HuH-7.5 (cell line): ENCODE measurements at regions not wholly inside any gene's neighbourhood (a gene's known extent, or its start where the extent isn't known, plus 50 kb on each side); places are given as distances from the start of the nearest gene placed in this dataset.

Experiments
- DNase-seq: peaks from one replicate; pipeline ENCODE4 v3.0.0; 2011; ENCODE audit warnings: low spot score

DNA sequence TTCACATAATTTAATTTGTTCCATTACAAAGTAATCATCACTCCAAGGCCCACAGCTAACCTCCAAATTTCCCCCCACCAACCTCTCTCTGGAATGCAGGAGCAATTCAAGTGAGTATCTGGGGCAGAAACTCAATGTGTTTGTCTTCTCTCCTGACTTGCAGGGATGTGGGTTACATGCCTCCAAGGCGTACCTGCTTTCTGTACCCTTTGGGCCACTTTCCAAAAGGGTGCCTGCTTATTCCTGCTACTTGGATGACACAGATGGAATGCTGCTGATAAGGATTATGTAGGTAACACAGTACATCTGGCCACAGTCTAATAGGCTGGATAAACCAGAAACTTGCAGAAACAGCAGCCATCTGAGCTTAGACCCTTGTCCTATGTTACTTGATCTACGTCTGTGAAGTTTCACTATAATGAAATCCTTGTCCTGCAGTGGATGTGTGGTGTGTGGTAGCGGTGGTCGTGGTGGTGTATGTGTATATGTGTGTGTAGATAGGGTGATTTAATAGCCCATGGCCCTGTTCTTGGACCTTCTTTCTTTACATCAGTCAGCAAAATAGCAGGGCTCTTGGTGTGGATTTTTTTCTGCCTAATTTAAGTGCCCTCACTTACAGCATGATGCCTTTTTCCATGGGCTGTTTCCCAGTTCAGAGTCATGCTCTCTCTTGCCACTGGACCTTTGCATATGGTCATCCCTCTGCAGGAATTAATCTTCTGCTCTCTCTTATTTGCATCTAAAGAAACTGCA, 175.9 kb downstream of the ZDHHC21 start:
- no peak for DNase-seq

DNA sequence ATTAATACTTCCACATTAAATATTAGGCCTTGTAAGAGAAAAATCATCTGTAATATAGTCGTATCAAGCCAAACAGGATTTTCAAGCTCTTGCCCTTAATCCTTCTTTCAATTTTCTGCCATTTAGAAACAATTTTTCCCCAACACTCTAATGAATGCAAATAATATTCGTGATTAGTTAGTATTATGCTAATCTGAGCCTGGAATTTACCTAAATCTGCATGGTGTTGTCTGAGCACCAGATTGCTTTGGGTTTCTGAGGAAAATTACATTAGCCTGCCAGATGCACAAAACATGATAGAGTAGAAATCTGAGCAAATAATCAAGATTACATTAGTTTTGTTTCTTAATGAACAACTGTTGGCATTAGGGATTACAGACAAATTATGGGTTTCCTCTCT, 176.6 kb downstream of the ZDHHC21 start:
- DNase-seq = no peak

DNA sequence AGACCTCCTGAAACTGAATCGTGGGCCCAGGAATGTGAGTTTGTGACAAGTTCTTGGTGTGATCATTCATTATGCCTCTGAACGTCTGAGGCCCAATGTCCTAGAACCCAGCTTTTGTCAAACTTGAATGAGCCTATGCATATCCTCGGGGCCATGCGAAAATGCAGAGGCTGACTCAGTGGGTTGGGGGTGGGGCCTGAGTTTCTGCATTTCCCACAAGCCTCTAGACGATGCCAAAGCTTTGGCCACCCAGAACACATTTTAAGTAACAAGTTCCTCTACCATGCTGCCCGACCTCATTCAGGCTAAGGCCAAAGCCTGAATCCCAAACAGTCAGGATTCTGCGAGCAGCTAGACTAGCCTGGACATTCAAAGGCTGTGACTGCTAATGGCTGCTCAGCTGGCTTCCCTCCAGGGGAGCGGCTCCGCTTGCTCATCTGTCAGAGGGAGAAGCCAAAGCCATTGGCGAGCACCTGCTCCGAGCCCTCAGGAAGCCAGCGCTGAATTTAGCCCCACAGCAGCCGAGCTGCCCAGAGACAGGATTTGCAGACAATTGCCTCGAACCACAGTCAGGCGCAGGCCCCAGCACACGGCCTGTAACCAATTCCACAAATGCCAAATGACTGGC, 177.5 kb downstream of the ZDHHC21 start:
- DNase-seq = no peak

DNA sequence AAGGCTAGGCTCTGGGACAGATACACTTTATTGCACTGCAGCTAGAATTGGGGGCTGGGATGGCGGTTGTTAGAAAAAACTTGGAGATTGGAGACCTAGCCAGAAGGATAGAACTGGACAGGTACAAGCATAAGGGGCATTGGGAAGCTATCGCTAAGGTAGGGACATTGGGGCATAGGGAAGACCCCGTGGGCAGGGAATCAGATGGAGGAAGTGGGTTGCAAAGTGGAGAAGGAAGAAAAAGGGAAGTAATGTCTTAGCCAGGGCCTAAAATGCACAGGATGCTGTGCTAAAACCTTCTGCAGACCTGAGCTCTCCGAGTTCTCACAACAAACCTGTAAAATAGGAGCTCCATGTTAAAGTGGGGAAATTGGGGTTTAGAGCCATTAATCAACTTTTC, 178.2 kb downstream of the ZDHHC21 start:
- DNase-seq = no peak

DNA sequence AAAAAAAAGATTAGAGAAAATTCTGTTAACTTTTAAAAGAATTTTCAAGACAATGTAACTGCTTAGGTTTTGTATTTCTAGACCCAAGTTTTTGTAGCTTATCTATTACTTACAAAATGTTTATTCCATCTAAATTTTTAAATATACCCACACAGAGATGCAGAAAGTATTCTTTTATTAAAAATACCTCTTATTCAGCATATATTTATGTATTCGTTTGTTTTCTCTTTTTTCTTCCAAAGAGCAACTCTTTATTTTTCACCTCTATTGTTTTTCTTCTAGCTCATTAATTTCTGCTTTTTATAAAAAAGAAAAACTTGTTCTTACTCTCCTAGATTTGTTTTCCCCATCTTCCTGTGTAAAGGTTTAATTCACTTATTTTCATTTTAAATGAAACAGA, 180.3 kb downstream of the ZDHHC21 start:
- no peak for DNase-seq

DNA sequence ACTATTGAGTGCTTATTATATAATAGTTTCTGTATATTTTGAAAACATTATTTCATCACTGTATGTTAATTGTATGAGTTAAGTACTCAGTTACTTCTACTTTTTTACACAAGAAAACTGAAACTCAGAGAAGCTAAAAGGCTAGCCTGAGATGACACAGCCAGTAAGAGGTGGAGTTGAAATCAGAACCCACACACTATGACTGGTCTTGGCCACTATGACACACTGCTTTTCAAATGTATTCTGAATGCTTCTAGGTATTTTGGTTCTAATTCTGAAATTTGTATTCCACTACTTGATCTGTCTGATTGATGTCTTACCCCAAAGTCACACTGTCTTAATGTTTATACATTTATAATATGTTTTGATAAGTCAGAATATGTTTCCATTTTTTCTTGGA, 181.8 kb downstream of the ZDHHC21 start:
- no peak for DNase-seq

DNA sequence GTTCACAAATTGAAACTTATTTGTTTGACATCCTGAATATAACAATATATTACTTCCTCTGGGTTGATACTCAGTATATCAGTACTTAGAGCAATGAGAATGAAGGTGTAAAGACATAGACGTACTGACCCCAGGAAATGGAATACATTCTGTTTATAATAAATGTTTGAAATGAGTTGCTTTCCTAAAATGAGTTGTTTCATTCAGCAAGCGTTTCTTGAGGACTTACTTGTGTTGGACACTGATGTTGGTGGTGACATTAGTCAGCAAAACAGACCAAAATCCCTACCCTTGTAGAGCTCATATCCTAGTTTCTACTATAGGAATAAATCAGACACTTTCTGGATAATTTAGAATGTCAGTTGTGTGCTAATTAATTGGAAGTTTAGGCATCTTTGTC, 184.3 kb downstream of the ZDHHC21 start:
- no peak for DNase-seq

DNA sequence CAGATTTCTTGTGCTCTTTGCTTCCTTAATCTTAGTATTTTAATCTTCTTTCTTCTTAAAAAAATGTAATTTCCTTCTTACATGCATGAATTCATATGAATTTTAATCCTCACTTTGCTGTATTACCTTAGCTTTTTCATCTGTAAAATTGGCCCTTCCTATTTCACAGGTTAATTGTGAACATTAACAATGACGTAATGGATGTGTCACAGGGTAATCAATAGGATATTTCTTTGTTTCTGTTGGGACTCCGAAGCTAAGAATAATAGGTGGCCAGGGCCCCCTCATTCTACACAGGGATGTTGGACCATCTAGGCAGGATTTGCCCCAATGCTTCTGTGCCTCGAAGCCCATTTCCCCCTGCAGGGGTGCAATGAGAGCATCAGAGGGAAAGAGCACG, 187.4 kb upstream of the NFIB start:
- DNase-seq = no peak

DNA sequence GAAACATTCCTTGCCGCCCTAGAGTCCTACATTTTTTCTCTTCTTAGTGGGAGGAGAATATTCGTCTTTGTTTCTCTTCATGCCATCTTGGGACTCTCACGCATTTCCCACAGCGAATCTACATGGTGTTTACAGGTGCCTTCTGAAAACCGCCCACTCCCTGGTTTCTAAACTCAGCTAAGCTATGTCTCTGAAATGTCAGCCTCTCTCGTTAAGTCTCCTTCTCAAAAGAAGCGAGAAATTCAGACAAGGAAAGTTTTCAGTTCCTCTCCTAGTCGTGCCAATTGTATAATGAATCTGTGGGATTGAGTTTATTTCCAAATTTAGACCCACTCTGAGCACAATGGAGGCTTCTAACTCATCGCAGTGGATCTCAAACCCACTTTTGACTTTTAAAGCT, 186.8 kb upstream of the NFIB start:
- no peak for DNase-seq

DNA sequence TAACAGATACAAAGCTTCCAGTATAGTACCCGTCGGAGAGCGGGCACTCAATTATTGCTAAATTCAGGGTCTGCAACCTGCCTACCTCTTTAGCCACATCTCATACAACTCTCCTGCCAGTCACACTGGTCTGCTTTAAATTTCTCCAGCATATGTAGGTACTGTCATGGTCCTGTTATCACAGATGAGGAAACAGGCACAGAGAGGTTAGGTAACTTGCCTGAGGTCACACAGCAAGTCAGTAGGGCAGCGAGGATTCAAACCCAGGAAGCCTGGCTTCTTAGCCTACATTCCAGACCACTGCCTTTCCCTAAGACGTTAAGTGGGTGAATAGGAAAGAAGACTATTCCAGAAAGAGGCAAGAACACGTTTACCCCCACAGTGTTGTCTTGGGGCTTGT, 186.0 kb upstream of the NFIB start:
- no peak for DNase-seq

DNA sequence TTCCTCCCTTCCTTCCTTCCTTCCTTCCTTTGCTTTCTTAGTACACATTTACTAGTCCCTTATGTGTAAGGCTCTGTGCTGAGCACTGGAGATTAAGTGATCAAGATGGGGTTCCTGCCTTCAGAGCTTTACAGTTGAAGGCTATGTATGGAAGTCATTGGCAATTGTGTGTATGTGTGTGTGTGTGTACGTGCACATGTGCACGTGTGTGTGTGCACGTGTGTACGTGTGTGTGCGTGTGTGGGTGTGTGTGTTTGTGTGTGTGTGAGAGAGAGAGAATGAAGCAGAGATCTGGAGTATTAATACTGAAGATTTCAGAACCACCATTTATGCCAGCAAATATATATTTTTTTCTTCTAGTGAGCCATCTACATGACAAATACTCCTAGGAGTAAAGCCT, 184.9 kb upstream of the NFIB start:
- no peak for DNase-seq

DNA sequence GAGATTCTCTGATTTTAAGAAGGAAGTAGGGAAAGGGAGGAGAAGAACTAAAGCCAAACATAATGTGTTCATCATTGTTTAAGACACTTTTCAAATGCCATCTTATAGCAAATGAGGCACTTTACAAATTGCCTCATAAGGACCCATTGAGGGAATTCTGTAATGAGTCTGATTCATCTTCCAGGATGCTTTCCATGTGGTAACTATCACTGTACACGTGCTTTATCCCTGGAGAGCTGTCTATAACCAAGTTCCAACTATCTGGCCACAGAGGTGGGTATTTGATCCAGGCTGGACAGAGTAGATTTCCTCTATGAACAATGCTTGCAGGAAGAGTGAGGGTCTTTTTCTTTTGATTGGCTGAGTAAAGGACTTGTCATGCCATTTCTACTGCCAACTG, 183.5 kb upstream of the NFIB start:
- no peak for DNase-seq

DNA sequence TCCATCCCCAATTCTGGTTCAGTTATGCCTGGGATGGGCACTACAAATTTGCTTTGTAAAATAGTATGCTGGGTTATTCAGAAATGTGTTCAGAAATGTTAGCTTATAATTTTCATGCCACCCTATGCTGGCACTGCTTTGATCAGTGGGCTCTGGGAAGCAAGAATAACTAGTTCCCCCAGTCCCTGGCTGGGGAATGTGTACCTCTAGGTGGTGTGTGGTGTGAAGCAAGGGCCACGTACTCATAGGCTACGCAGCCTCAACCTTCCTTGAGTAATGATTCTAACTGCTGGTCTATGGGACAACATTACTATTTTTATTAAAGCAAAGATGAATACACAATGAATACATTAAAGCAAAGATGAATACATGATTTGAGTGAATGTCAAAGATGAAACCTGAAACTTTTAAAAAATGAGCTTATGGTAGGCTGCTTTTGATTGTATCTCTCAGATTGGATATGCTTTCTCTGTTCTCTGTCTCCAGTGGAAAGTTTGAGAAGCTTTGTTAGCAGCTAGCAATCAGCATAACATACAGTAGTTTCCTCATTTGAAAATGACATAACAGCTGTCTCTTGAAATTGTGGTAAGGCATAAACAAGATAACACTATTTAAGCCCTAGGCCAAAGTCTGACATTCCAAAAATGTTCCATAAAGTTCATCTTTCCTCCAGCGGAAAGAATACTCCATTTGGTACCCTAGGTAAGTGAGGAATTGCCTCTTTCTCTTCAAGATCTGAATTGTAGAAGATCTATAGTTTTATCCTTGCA, 174.7 kb upstream of the NFIB start:
- DNase-seq = no peak

DNA sequence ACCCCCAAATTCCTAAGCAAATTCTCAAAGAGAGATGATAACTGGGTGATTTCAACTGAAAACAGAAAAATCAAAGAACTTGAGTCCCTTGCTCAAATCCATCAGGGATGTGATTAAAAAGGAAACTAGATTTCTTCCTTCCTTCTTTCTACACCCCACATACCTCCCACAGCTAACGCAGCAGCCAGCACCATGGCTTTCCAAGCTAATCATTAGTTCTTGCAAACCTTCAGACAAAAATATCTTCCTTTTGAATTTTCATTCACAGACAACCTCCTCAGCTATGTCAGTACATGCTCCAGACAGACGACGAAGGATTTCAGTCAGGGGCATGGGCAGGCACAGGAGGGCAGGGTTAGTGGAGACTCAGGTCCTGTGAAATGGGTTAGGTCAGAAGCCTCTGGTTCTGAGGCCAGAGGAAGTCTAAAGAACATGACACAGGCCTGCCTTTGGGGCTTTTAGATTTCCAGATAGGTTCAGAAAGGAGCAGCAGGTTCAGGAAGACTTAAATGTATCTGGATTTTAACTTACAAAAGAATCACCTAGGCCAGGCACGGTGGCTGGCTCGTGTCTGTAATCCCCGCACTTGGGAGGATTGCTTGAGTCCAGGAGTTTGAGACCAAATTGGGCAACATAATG, 173.7 kb upstream of the NFIB start:
- DNase-seq = no peak

DNA sequence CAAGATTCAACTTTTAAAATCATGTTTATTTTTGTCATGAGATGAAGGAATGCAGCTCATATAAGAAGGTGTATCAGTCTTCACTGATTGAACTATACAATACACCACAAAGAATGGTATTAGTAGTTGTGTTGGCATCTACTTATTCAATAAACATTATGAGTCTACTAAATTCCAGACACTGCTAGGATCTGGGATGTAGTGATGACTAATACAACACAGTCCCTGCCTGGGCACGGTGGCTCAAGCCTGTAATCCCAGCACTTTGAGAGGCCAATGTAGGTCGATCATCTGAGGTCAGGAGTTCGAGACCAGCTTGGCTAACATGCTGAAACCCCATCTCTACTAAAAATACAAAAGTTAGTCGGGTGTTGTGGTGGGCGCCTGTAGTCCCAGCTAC, 171.4 kb upstream of the NFIB start:
- DNase-seq = no peak

DNA sequence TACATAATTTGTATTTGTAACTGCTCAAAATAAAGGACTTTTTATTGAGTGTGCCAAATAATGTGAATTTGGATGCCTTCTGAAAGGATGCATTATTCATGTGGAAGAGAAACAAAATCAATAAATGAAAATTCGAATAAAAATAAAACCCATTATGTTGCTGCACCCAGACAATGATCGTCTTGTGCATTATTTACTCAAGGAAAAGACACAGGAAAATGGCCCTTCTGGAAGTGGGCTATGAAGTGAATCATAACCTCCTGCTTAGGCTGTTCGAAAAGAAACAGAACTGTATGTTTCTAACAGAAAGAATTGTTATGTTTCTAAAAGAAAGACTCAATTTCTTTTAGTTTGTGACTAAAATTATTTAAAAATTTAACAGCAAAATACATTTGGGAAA, 168.9 kb upstream of the NFIB start:
- DNase-seq = no peak

DNA sequence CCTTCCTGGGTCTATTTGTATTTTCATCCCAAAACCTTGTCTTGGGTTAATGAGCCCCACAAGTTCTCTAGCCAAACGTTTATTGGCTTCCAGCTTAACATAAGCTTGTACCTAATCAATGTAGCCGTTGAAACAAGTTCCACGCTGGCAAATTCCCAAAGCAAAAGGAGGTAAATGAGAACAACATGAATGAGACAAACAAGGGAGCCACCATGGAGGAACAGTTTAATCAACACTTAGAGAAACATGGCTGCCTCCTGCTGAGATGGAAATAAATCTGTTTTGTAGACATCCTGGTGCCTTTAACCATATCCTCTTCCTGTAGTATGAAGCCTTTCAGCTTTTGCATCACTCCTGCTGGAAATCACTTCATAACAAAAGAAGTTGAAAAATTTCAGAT, 166.6 kb upstream of the NFIB start:
- no peak for DNase-seq

DNA sequence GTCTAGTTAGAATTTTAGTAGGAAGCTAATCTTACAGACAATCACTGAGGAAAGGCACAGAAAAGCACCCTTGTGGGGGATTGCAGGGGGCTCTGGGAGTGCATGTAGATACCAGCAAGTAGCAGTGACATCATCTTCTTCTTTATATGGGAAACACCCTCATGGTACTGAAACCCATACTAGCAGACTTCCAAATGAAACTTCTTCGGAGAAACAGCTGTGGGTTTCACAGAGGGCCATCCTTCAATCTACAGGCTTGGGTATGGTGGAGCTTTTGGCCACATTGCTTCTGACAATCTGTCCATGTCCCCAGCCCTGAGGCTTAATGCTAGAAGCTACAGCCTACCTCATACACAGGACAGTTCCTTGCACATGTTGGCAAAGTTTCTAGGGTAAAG, 165.2 kb upstream of the NFIB start:
- no peak for DNase-seq

DNA sequence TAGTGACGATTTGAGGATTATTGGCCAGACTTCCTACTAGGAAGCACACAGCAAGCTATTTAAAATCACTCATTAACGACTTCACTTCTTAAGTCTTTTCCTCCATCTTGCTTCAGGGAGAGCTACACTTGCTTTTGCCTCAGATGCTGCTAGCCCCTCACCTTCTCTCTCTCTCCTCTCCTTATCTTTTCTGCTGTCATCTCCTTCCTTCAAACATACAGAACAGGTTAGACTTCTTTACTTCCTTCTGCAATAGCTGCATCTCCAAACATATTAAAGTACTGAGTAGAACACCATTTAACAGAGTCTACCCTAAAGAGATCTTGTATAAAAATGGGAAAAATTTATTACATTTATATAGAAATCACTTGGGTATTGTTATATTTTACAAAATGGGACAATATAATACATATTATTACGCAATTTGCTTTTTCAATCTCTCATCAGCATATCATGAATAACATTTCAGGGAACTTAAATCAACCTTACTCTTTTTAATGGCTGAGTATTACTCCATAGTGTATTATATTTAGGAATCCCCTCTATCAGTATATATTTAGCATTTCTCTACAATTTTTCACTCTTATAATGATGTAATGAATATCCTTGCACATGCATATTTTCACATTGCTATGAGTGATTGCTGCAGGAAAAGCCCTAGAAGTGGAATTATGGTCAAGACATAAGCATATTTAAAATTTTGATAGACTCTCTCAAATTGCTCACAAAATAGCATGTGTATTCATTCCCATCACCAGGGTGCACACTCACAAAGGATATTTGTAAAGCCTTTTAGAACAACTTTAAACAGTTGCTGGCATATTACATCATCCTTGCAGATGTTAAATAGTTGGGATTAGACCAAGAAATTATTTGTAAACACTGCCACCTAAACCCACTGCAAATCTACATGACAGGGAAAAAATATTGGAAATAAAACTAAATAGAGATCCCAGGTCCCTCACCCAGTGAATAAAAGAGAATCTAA, 164.5 kb upstream of the NFIB start:
- DNase-seq = no peak

DNA sequence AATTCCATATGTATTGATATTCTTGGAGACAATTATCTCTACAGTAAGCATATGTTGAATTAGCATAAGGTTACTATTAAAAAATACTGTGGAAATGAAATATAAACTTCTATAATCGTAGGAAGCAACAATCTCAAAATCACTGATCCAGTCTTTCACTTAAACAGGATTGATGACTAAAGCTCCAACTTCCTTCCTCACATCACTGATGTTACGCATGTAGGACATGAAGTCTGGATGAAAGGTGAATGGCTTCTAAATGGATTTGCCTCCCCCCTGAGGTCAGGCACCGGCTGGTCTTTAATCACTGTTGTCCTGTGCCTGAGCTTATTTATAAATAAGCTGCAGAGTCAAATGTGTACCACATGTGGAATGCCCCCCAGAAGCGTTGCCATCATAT, 157.1 kb upstream of the NFIB start:
- no peak for DNase-seq

DNA sequence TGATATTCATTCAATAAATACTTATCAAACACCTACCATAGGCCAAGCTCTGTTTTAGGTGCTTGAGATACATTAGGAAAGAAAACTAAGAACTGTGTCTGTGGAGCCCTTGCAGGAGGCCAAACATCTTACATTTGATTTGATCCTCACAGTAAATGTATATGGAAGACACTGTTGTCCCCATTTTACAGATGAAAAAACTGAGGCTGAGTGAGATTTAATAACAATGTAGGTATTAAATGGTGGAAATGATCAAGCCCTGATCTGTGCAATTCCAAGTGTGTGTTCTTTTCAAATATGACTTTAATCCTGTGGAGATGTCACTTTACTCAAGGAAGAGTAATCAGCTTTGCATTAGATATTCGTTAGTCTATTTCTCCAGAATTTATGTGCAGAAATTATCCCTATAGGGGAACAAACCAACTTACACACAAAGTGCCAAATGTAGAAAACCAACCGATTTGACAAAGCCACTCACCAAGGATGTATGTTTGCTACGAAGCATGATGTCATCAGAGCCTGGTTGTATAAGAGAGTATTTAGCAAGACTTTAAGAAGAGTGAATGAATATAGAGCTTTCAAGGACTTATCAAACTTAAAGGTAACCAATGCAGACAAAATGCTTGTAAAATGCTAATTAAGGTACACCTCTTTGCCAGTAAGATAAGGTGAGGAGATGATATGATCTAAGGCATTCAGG, 153.9 kb upstream of the NFIB start:
- DNase-seq = no peak
